GM21825 (cell line): ENCODE measurements at regions not wholly inside any gene's neighbourhood (a gene's known extent, or its start where the extent isn't known, plus 50 kb on each side); places are given as distances from the start of the nearest gene placed in this dataset.
"Not testable (repeated sequence)": the region's sequence is repeated elsewhere in the genome, so short reads cannot be mapped to it uniquely, and the experiment has no call there.

Experiments used
- ATAC-seq: cut with Tn5 transposase; IDR thresholded peaks from one replicate; pipeline ENCODE4 v1.9.1; 2021; ENCODE audit warnings: mild to moderate bottlenecking, moderate library complexity; ENCODE audit not compliant: unreplicated experiment

GRCh38 chr5:82584631-82585030, 306.5 kb upstream of the RPS23 start:
- no peak for ATAC-seq

- ATAC-seq, result not testable (repeated sequence)
These were observed 305.2 kb upstream of the RPS23 start for GRCh38 chr5:82583331-82583730.

GRCh38 chr5:82564963-82565362, 286.8 kb upstream of the RPS23 start:
- no peak for ATAC-seq

- no peak for ATAC-seq
These were observed 285.6 kb upstream of the RPS23 start for GRCh38 chr5:82563745-82564144.

GRCh38 chr5:82562696-82563240, 284.6 kb upstream of the RPS23 start:
- no peak for ATAC-seq

- ATAC-seq, result no peak
These were observed 283.6 kb upstream of the RPS23 start for GRCh38 chr5:82561797-82562196.

- no peak for ATAC-seq
These were observed 282.8 kb upstream of the RPS23 start for GRCh38 chr5:82560969-82561368.

GRCh38 chr5:82560561-82560960, 282.4 kb upstream of the RPS23 start:
- no peak for ATAC-seq

- no peak for ATAC-seq
These were observed 273.8 kb upstream of the RPS23 start for GRCh38 chr5:82551840-82552385.

GRCh38 chr5:82551192-82551591, 273.0 kb upstream of the RPS23 start:
- ATAC-seq, result no peak

- ATAC-seq, result no peak
These were observed 271.1 kb upstream of the RPS23 start for GRCh38 chr5:82549263-82549662.

- ATAC-seq, result no peak
These were observed 265.9 kb upstream of the RPS23 start for GRCh38 chr5:82544004-82544403.

- no peak for ATAC-seq
These were observed 262.1 kb upstream of the RPS23 start for GRCh38 chr5:82540301-82540700.

GRCh38 chr5:82538339-82539034, 260.3 kb upstream of the RPS23 start:
- ATAC-seq, result no peak

GRCh38 chr5:82537687-82538306, 259.6 kb upstream of the RPS23 start:
- no peak for ATAC-seq

GRCh38 chr5:82534986-82535385, 256.8 kb upstream of the RPS23 start:
- ATAC-seq, result no peak

- not testable (repeated sequence) for ATAC-seq
These were observed 253.9 kb upstream of the RPS23 start for GRCh38 chr5:82532075-82532474.

- no peak for ATAC-seq
These were observed 248.4 kb upstream of the RPS23 start for GRCh38 chr5:82526540-82526939.

- no peak for ATAC-seq
These were observed 247.5 kb upstream of the RPS23 start for GRCh38 chr5:82525626-82526025.

GRCh38 chr5:82523633-82524032, 245.5 kb upstream of the RPS23 start:
- no peak for ATAC-seq

GRCh38 chr5:82522897-82523296, 244.7 kb upstream of the RPS23 start:
- no peak for ATAC-seq

GRCh38 chr5:82521431-82522051, 243.4 kb upstream of the RPS23 start:
- ATAC-seq, result no peak
